IPS-20b (cell line): ENCODE measurements at regions not wholly inside any gene's neighbourhood (a gene's known extent, or its start where the extent isn't known, plus 50 kb on each side); places are given as distances from the start of the nearest gene placed in this dataset.

Source experiments
- H3K27ac ChIP-seq: one replicate; pipeline ENCODE4 v1.5.1; 2013; ENCODE audit warnings: low read length
- H3K27me3 ChIP-seq: 2 replicates; pipeline ENCODE4 v1.6.1; 2013; ENCODE audit warnings: mild to moderate bottlenecking, low read length, inconsistent platforms; ENCODE audit not compliant: insufficient read depth
- H3K36me3 ChIP-seq: 2 replicates; pipeline ENCODE4 v1.6.1; 2013; ENCODE audit warnings: low read depth, mild to moderate bottlenecking, inconsistent platforms, low read length, moderate library complexity; ENCODE audit not compliant: insufficient read depth
- H3K4me1 ChIP-seq: 2 replicates; pipeline ENCODE4 v1.6.1; 2013; ENCODE audit warnings: mild to moderate bottlenecking, control low read depth, inconsistent platforms, low read length, moderate library complexity; ENCODE audit not compliant: insufficient read depth
- H3K4me3 ChIP-seq: 2 replicates; pipeline ENCODE4 v1.5.1; 2013; ENCODE audit warnings: mild to moderate bottlenecking, low read length, inconsistent platforms
- H3K9ac ChIP-seq: 2 replicates; pipeline ENCODE4 v1.6.1; 2013; ENCODE audit warnings: low read depth, mild to moderate bottlenecking, inconsistent platforms, low read length, moderate library complexity
- H3K9me3 ChIP-seq: 2 replicates; pipeline ENCODE4 v1.6.1; 2013; ENCODE audit warnings: mild to moderate bottlenecking, low read depth, low read length, inconsistent platforms; ENCODE audit not compliant: insufficient read depth

GRCh38 chr3:94303897-94304296 lies 241.0 kb downstream of the NSUN3 start:
- H3K9me3 ChIP-seq = no peaks in the 10 kb centered on the region
- peaks cover 3% of the 10 kb centered on the region for H3K4me1 ChIP-seq
- no peaks in the 10 kb centered on the region for H3K36me3 ChIP-seq

DNA sequence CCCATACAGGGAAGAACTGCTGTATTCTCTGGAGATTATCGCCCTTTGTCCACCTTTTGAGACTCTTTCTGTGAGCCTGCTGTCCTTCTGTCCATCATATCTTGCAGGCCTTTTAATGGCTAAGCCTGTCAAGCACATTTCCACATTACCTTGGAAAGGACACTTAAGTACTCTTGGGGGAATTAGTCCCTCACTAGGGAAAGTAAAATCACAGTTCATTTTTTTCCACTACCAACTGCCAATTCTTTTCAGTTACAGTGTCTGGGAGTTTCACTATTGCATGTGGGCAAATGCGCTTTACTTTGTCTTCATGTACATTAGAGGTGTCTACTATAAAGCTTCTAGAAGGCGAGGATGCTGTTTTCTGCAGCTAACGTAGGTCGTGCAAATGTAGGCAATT lies 242.1 kb downstream of the NSUN3 start:
- Histone ChIP-seq H3K27ac (no peak overlapping the region), H3K4me3 (no peak overlapping the region), H3K36me3 (no peaks in the 10 kb centered on the region), H3K9ac (no peak overlapping the region), H3K9me3 (no peaks in the 10 kb centered on the region), H3K4me1 (peaks cover 3% of the 10 kb centered on the region), H3K27me3 (no peaks in the 10 kb centered on the region)

More at GRCh38 chr3:94303897-94304296, 241.0 kb downstream of the NSUN3 start:
- Histone ChIP-seq H3K27me3 (no peaks in the 10 kb centered on the region), H3K27ac (no peak overlapping the region), H3K9ac (no peak overlapping the region), H3K4me3 (no peak overlapping the region)

DNA sequence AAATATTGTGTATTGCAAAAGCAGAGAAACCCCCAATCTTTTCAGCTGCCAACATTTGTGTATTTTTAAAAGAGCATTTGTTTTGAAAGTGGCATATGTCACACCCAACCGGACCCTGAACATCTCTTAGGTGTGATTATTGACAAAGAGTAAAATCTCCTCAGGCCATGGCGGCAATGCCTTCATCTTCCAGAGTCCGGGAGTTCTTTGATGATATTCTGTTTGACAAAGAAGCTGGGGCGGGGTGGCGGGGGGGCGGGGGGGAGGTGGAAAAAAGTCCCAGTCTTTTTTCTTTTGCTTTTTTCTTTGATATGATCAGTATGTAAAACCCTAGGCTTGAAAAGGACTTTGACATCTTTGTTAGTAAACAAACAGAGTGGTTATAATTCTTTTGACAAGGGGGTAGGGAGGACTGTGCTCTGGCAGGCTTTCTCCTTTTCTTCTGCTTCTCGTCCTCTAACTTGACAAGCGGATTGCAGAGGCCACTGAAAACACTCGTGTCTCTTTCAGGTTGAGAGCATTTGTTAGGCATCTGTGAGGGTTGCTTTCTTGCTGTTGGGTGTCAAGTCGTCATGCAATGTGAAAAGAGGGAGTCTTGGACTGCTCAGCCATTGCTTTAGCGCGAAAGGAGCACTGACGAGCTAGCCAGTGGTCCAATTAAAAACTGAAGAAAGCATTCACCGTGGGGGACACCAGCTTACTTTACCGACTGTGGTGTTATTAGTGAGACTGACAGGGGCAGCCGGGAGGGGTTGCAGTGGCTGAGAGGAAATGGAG lies 243.2 kb downstream of the NSUN3 start:
- H3K9ac ChIP-seq = no peak overlapping the region
- no peak overlapping the region for H3K27ac ChIP-seq
- peak overlapping the region; percentile 31; the same call in 1 of the 2 replicates for H3K4me3 ChIP-seq
- peaks cover 3% of the 10 kb centered on the region for H3K4me1 ChIP-seq
- H3K9me3 ChIP-seq = no peaks in the 10 kb centered on the region
- H3K27me3 ChIP-seq = no peaks in the 10 kb centered on the region
- no peaks in the 10 kb centered on the region for H3K36me3 ChIP-seq

DNA sequence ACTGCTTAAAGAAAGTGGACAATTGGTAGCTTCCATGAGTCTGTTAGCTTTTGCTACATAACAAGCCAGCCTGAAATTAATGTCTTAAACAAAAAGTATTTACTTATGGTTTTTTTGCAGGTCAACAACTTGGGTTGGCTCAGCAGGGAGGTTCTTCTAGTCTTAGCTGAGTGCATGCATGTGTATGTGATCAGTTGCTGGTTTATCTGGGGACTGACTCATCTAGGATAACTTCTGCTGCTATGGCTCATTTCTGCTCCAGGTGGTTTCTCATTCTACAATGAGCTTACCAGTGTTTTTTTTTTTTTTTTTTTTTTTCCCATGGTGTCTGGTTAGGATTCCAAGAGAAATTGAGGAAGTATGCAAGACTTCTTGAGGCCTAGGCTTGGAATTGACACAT lies 244.7 kb downstream of the NSUN3 start:
- H3K36me3 ChIP-seq = no peaks in the 10 kb centered on the region
- peaks cover 3% of the 10 kb centered on the region for H3K4me1 ChIP-seq
- H3K27me3 ChIP-seq = no peaks in the 10 kb centered on the region
- H3K9ac ChIP-seq = no peak overlapping the region
- no peaks in the 10 kb centered on the region for H3K9me3 ChIP-seq
- no peak overlapping the region for H3K4me3 ChIP-seq
- H3K27ac ChIP-seq = no peak overlapping the region

DNA sequence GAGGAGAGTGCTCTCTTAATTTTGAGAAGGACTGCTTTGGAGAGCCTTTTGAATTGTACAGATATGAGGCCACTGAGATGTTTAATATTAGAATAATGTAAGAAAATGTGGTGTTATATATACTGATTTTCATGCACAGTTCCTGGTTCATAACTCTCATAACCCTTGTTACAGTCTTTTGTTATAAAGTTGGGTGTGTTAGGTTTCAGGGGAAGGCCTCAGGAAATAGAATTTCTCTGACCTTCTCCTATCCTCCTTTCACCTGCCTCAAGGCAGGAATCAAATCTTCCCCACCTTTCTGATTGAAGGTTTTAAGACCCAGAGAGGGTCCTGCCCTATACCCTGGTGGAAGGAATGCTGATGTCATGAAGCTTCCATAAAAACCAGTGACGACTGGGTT lies 245.9 kb downstream of the NSUN3 start:
- Histone ChIP-seq H3K27ac (no peak overlapping the region), H3K4me3 (no peak overlapping the region), H3K4me1 (peaks cover 3% of the 10 kb centered on the region), H3K9ac (no peak overlapping the region), H3K27me3 (no peaks in the 10 kb centered on the region), H3K36me3 (no peaks in the 10 kb centered on the region), H3K9me3 (no peaks in the 10 kb centered on the region)

DNA sequence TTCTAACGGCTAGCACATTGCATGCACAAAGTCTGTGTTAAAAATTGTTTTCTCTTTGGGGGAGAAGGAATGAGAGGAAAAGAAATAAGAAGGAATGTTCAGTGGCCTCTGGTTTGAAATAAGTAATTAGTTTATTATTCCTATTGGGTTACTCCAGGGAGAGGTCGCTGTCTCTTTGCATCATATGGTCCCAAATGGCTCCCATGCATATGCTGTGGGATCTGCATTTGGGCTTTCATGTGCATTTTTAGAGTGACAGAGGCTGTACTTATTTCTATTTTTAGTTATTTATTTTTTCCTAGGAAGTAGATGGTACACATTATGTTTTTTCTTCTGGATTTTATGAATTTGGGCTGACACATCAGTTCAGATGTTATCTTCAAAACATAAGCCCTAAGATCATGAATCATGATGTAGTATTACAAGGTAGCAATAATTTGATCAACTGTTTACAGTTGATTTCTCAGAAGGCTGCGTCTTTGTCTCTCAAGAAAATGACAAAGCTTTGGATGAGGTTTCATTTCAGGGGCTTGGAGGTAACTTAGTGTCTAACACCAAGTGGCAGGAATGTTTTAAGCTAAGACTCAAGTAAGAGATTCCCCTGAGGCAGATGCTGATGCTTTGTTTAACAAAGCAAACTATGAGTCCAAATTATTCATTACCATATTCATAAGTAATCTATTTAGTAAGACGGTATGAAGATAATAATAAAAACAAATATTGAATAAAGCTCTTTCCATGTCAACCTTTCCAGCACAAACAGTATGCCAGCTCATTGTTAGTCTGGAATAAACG lies 247.7 kb downstream of the NSUN3 start:
- H3K36me3 ChIP-seq = no peaks in the 10 kb centered on the region
- peaks cover under 1% of the 10 kb centered on the region for H3K4me1 ChIP-seq
- H3K27ac ChIP-seq = no peak overlapping the region
- no peak overlapping the region for H3K9ac ChIP-seq
- no peak overlapping the region for H3K4me3 ChIP-seq
- H3K9me3 ChIP-seq = no peaks in the 10 kb centered on the region
- H3K27me3 ChIP-seq = no peaks in the 10 kb centered on the region

- Histone ChIP-seq H3K4me1 (no peaks in the 10 kb centered on the region; the same call in 1 of the 2 replicates), H3K27me3 (no peaks in the 10 kb centered on the region), H3K4me3 (no peak overlapping the region), H3K9me3 (no peaks in the 10 kb centered on the region), H3K27ac (no peak overlapping the region), H3K9ac (no peak overlapping the region), H3K36me3 (no peaks in the 10 kb centered on the region)
These were observed 248.8 kb downstream of the NSUN3 start for GRCh38 chr3:94311651-94312050.

DNA sequence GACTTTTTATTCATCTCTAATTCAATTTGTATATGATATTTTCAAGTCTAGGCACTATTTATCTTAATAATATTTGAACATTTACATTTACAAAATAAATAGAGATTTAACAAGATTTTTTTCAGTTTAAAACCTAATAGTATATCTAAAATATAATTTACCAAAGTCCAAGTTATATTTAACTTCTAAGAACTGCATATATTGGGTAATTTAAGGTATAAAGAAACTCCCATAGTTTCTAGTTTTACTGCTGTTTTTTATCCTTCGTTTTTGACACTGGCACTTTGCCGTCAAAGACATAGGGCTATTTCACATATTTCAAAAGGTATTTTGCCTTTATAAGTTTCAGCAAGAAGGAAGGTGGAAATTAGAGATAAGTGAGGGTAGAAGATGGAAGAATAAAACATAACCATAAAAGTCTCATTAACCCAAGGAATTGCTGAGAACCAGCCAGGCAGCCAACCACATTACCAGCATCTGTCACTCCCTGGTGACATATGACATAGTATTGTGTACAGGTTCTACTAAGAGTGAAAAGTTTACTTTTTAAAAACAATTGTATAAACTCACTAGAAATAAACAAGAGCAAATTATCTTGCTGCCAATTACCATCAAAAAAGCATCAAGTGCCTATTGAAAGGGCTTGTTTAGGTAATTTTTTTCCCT lies 251.5 kb downstream of the NSUN3 start:
- no peak overlapping the region for H3K4me3 ChIP-seq
- H3K4me1 ChIP-seq = no peaks in the 10 kb centered on the region
- H3K27ac ChIP-seq = no peak overlapping the region
- H3K27me3 ChIP-seq = no peaks in the 10 kb centered on the region
- H3K36me3 ChIP-seq = no peaks in the 10 kb centered on the region
- H3K9ac ChIP-seq = no peak overlapping the region
- H3K9me3 ChIP-seq = no peaks in the 10 kb centered on the region

GRCh38 chr3:94317017-94317416 lies 254.2 kb downstream of the NSUN3 start:
- Histone ChIP-seq H3K4me3 (no peak overlapping the region), H3K27ac (no peak overlapping the region), H3K4me1 (no peaks in the 10 kb centered on the region), H3K9me3 (no peaks in the 10 kb centered on the region), H3K9ac (no peak overlapping the region), H3K27me3 (no peaks in the 10 kb centered on the region), H3K36me3 (no peaks in the 10 kb centered on the region)

DNA sequence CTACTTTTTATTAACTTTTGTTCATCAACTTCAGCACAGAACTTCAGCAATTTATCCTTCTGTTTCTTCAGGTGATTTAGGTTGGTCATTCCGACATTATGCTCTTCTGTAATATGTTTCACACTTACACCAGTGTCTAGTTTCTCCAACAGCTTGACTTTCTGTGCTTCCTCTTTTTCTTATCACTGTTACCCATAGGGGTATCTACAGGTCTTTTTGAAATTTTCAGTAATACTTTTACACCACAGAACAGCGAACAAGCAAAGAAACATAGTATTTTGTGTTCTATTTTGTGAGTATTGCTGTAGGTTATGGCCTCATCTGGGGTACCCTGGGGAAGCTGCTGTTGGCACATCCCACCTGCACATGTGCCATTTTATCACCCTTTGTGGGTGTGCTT lies 260.7 kb downstream of the NSUN3 start:
- Histone ChIP-seq H3K27ac (no peak overlapping the region), H3K4me1 (0 out of 2 replicates have a peak, but pooled peaks cover 5% of the 10 kb centered on the region), H3K4me3 (no peak overlapping the region), H3K36me3 (no peaks in the 10 kb centered on the region), H3K27me3 (no peaks in the 10 kb centered on the region), H3K9me3 (no peaks in the 10 kb centered on the region), H3K9ac (no peak overlapping the region)

GRCh38 chr3:94331831-94332230 lies 269.0 kb downstream of the NSUN3 start:
- Histone ChIP-seq H3K9ac (no peak overlapping the region), H3K27ac (no peak overlapping the region), H3K4me3 (no peak overlapping the region), H3K36me3 (no peaks in the 10 kb centered on the region), H3K4me1 (no peaks in the 10 kb centered on the region), H3K9me3 (no peaks in the 10 kb centered on the region), H3K27me3 (no peaks in the 10 kb centered on the region)
